ENCODE measurements at regions not wholly inside any gene's neighbourhood (a gene's known extent, or its start where the extent isn't known, plus 50 kb on each side); places are given as distances from the start of the nearest gene placed in this dataset.
"Not testable (repeated sequence)": the region's sequence is repeated elsewhere in the genome, so short reads cannot be mapped to it uniquely, and the experiment has no call there.

- DNase-seq: no peak
Measured at GRCh38 chr3:17832016-17832415, 89.6 kb upstream of the TBC1D5 start.

GRCh38 chr3:17831366-17831765, 88.9 kb upstream of the TBC1D5 start:
- DNase-seq: no peak

DNA sequence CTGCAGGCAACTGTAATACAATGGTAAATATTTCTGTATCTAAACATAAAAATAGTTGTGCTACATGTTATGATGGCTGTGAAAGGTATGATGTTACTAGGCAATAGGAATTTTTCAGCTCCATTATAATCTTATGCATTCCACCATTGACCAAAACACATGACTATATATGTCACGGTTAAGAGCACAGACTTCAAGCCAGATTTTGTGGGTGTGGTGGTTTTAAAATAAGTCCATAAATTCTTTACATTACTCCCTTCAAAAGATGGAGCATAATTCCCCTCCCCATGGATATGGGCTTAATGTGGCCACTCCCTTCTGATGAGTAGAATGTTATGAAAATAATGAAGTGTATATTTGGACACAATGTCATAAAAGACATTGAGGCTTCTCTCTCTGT, 88.4 kb upstream of the TBC1D5 start:
- no peak for DNase-seq

- no peak for DNase-seq
Measured at GRCh38 chr3:17828388-17828787, 86.0 kb upstream of the TBC1D5 start.

GRCh38 chr3:17825298-17825697, 82.9 kb upstream of the TBC1D5 start:
- no peak for DNase-seq

GRCh38 chr3:17823816-17824215, 81.4 kb upstream of the TBC1D5 start:
- DNase-seq: no peak

GRCh38 chr3:17823036-17823435, 80.6 kb upstream of the TBC1D5 start:
- DNase-seq: no peak

- DNase-seq: no peak
Measured at GRCh38 chr3:17820704-17821103, 78.3 kb upstream of the TBC1D5 start.

DNA sequence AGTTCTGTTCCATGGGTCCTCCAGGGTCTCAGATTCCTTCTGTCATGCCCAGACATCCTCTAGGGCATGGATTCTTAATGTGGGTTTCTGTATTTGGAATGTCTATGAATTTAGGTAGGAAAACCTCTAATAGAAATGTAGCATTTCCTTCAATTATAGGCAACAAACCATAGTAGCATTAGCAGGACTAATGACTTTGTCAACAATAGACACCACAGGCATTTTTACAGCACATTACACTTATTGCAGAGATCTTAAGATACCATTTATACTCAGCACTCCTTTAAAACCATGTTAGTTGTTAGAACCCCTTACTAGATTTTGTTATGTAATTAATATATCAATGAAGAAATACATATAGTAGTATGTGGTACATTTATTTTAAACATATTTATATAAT, 77.8 kb upstream of the TBC1D5 start:
- DNase-seq: no peak

- DNase-seq: not testable (repeated sequence)
Measured at GRCh38 chr3:17817973-17818372, 75.5 kb upstream of the TBC1D5 start.

GRCh38 chr3:17817545-17817944, 75.1 kb upstream of the TBC1D5 start:
- no peak for DNase-seq

DNA sequence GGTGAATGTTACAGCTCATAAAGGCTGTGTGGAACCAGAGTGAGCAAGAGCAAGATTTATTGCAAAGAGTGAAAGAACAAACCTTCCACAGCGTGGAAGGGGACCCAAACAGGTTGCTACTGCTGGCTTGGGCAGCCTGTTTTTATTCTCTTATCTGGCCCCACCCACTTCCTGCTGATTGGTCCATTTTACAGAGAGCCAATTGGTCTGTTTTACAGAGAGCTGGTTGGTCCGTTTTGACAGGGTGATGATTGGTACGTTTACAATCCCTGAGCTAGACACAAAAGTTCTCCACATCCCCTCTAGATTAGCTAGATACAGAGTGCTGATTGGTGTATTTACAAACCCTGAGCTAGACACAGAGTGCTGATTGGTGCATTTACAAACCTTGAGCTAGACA, 74.4 kb upstream of the TBC1D5 start:
- not testable (repeated sequence) for DNase-seq

DNA sequence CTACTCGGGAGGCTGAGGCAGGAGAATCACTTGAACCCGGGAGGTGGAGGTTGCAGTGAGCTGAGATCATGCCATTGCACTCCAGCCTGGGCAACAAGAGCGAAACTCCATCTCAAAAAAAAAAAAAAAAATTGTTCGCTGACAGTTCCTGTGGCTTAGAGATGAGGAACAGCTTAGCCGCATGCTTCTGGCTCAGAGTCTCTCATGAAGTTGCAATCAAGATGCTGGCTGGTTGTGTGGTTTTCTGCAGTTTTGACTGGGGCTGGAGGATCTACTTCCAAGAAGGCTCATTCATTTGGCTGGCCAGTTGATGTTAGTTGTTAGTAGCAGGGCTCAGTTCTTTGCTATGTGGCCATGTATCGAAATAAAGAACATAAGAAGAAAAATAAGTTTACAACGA, 69.9 kb upstream of the TBC1D5 start:
- not testable (repeated sequence) for DNase-seq

- DNase-seq: no peak
Measured at GRCh38 chr3:17811646-17812045, 69.2 kb upstream of the TBC1D5 start.

DNA sequence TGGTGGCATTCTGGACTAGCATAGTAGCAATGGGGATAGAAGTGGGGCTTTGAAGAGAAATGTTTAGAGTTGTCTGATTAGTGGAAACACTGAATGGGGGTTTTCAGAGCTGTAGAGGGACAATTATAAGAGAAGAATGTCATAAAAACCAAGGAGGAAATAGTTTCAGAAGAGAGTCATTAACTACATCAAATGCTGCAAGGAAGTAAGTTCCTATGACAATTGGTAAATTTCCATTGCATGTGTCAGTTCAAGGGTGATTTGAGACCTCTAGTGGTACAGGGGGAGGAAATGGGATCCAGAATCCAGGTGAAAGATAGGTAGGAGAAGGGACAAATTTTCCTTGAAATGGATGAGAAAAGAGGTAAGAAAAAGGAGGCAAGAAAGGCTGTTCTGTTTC, 68.3 kb upstream of the TBC1D5 start:
- no peak for DNase-seq

GRCh38 chr3:17808994-17809393, 66.6 kb upstream of the TBC1D5 start:
- DNase-seq: no peak

DNA sequence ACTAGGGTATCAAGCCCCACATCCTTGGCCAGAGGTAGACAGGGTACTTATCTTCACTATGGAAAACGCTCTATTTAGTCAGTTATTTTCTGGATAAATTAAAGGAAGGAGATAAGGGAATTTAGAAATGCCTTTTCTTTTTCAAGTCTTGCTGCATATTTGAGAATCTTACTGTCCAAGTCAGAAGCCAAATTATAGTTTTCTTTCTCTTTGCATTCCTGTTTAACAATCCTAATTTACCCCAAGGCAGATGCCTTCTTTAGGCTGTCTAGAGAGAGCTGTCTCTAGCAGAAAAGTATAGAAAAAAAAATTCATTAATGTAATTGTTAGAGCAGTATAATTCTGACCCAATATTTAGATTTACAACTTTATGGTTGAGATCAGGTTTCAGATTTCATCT, 64.4 kb upstream of the TBC1D5 start:
- no peak for DNase-seq

DNA sequence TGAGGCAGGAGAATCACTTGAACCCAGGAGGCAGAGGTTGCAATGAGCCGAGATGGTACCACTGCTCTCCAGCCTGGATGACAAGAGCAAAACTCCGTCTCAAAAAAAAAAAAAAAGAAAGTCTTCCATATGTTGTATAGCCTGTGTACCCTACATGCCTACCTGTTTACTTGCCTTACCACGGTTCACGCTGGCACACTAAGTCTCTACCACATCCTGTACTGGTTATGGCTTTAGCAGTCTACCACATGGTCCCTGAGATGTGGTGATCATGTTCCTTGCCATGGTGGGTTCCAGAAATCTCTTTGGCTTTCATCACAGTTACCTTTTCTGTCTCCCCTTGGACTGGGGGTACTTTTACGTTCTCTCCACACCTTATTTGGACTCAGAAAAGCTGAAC, 63.8 kb upstream of the TBC1D5 start:
- no peak for DNase-seq

- no peak for DNase-seq
Measured at GRCh38 chr3:17805461-17805940, 63.1 kb upstream of the TBC1D5 start.

DNA sequence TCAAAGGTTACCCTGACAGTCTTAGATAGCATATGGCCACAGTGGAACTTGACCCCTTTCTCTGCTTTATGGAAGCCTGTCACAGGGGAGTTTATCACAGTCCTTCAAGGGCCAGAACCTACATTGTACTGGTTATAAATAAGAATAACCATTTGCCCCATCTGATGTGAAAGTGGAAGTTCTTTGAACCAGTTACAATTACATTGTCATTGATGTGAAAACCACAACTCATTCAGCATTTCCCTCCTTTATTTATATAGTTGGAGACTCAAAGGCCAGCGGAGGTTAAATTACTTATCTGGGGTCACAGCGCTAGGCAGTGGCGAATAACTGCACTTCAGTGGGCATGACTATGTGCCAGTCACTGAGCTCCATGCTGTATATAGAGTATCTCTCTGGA, 60.5 kb upstream of the TBC1D5 start:
- no peak for DNase-seq

DNA sequence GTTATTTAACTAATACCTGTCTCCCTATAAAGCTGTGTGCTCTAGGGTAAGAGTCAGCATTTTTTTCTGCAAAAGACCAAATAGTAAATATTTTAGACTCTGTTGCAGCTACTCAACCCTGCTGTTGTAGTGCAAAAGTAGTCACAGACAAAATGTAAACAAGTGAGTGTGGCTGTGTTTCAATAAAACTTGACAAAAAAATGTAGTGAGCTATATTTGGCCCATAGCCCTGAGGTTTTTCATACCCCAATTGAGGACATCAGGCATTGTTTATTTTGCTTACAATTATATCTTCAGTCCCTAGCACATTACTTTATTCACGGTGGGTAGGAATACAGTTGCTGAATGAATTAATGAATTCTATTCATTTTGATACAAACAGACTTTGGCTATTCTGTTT, 58.7 kb upstream of the TBC1D5 start:
- DNase-seq: no peak

DNA sequence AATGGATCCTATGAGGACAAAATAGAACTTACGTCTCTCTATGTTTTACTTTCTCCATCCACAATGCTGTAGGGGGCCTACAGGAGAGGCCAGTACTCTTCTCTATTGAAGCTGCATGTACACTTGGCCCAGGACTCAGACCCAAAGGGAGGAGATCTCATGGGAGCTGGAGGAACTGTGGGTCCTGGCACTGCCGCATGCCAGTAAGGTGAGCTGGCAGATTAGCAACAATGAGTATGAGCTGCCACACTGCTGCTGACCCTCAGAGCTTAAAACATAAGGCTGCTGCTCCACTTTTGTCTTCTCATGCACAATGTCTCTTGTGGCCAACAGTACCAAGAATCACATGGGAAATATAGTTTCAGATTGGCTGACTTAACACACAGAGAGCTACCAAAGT, 57.8 kb upstream of the TBC1D5 start:
- no peak for DNase-seq

- DNase-seq: no peak
Measured at GRCh38 chr3:17799312-17799711, 56.9 kb upstream of the TBC1D5 start.

- DNase-seq: no peak
Measured at GRCh38 chr3:17798000-17798399, 55.6 kb upstream of the TBC1D5 start.

DNA sequence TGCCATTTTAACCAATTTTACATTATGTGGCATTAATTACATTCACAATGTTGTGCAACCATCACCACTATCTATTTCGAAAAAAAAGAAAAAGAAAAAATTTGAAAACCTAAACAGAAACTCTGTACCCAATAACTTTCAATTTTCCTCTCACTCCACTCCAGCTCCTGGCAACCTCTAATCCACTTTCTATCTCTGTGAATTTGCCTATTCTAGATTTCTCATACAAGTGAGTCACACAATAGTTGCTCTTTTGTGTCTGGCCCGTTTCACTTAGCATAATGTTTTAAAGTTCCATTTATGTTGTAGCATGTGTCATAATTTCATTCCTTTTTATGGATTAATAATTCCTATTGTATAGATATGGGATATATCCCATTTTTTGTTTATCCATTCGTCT, 53.3 kb upstream of the TBC1D5 start:
- no peak for DNase-seq

DNA sequence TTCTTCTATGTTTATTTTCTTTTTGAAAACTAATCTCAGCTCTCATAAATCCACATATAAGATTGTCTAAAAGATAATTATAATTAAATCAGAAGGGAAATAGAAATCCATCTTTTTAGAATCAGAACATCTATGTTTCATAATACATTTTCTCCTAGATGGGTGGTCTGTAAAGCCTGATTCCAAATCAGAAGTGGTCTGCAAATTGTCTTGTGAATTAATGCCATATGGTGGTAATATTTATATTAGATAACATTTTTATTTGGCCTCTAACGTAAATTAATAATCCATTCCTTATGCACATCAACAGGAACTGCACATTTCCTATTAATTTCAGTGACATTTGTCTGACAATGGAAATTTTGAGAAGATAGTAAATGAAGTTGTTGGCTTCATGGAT, 52.8 kb upstream of the TBC1D5 start:
- no peak for DNase-seq
